ENCODE measurements at regions not wholly inside any gene's neighbourhood (a gene's known extent, or its start where the extent isn't known, plus 50 kb on each side); places are given as distances from the start of the nearest gene placed in this dataset.

DNA sequence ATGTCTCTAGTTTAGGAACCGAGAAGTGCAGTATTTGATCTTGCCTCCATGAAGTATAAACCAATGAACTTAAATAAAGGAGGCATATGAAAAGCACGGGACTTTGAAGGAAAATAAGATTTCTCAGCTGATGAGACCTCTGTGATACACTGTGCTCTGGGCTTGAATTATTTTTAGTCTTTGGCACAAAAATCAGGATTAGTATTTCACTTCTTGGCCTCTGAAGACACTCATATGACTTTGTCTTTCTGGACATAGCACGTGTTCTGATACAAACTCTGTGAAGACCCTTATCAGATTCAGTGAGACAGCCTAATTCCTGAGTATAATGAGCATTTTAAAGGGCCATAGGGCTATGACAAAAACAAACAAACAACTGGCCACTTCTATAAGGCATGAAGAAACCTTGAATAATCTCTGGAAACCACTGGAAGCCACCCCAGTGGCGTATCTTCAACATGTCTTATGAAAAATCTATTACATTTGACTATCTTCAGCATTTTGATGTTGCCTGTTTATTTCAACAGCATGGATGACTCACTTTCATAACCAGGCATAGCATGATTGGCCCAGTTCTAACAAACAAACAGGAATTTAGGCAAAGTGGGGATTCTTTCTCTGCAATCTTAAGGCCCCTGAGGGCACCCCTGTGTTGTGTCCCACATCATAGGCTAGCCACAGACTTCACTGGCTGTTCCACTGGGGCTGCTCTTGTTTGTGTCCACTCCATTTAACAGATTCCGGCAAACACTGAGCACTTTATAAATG, 90.3 kb upstream of the ZNF462 start:
- intact Hi-C loops (cut with DNase I), result no loop called here
- no peak overlapping the region for H3K4me3 ChIP-seq (ENCODE audit: low read length in 3 of 3)
- H3K9me3 ChIP-seq (ENCODE audit: control insufficient read depth in 2 of 3, insufficient read depth in 1 of 3, low read length in 3 of 3), result no peaks in the 10 kb centered on the region
- H3K4me1 ChIP-seq (ENCODE audit: control insufficient read depth in 2 of 3, insufficient read depth in 2 of 3, low read depth in 1 of 3, low read length in 3 of 3), result peaks cover 0 to 5% (median 2%) of the 10 kb centered on the region in 3 donors
- TF ChIP-seq CTCF (IDR thresholded peaks at IDR 0.05; ENCODE audit: borderline replicate concordance, extremely low read depth, insufficient read depth), result no peak
- H3K27me3 ChIP-seq (ENCODE audit: control insufficient read depth, insufficient read depth, low read length), result no peaks in the 10 kb centered on the region
- no peak for DNase-seq
- FAIRE-seq, result no peak
- no peaks in the 10 kb centered on the region for H3K36me3 ChIP-seq (ENCODE audit: control insufficient read depth in 2 of 3, insufficient read depth in 3 of 3, low read length in 3 of 3)
- H3K27ac ChIP-seq (ENCODE audit: low read depth in 2 of 2, low read length in 2 of 2), result no peak overlapping the region
- H3K9ac ChIP-seq (ENCODE audit: low read length in 3 of 3), result no peak overlapping the region

DNA sequence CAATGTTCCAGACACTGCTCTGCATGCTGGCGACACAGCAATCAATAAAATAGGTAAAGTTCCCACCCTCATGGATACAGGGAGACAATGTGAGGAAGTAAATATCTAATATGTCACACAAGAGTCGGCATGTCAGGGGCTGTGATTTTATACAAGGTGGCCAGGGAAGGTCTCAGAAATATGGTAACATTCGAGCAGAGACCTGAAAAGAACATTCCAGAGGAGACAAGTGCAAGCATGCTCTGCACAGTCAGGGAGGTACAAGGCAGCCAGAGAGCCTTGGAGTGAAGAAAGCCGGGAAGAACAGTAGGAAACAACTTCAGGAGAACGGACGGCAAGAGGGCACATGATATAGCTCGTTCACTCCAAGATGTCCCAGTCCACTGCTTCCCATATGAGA, 89.2 kb upstream of the ZNF462 start:
- H3K4me1 ChIP-seq (ENCODE audit: control insufficient read depth in 2 of 3, insufficient read depth in 2 of 3, low read depth in 1 of 3, low read length in 3 of 3), result peaks cover 0 to 5% (median 2%) of the 10 kb centered on the region in 3 donors
- no peaks in the 10 kb centered on the region for H3K9me3 ChIP-seq (ENCODE audit: control insufficient read depth in 2 of 3, insufficient read depth in 1 of 3, low read length in 3 of 3)
- TF ChIP-seq CTCF (IDR thresholded peaks at IDR 0.05; ENCODE audit: borderline replicate concordance, extremely low read depth, insufficient read depth), result no peak
- no peak overlapping the region for H3K4me3 ChIP-seq (ENCODE audit: low read length in 3 of 3)
- H3K27ac ChIP-seq (ENCODE audit: low read depth in 2 of 2, low read length in 2 of 2), result no peak overlapping the region
- no peak overlapping the region for H3K9ac ChIP-seq (ENCODE audit: low read length in 3 of 3)
- intact Hi-C loops (cut with DNase I), result no loop called here
- H3K27me3 ChIP-seq (ENCODE audit: control insufficient read depth, insufficient read depth, low read length), result no peaks in the 10 kb centered on the region
- DNase-seq, result no peak
- no peaks in the 10 kb centered on the region for H3K36me3 ChIP-seq (ENCODE audit: control insufficient read depth in 2 of 3, insufficient read depth in 3 of 3, low read length in 3 of 3)
- FAIRE-seq, result no peak

GRCh38 chr9:106775960-106776359, 87.0 kb upstream of the ZNF462 start:
- no peaks in the 10 kb centered on the region for H3K27me3 ChIP-seq (ENCODE audit: control insufficient read depth, insufficient read depth, low read length)
- FAIRE-seq, result no peak
- H3K9ac ChIP-seq (ENCODE audit: low read length in 3 of 3), result no peak overlapping the region
- no peak for DNase-seq
- H3K4me3 ChIP-seq (ENCODE audit: low read length in 3 of 3), result no peak overlapping the region
- H3K9me3 ChIP-seq (ENCODE audit: control insufficient read depth in 2 of 3, insufficient read depth in 1 of 3, low read length in 3 of 3), result no peaks in the 10 kb centered on the region
- intact Hi-C loops (cut with DNase I), result no loop called here
- no peaks in the 10 kb centered on the region for H3K36me3 ChIP-seq (ENCODE audit: control insufficient read depth in 2 of 3, insufficient read depth in 3 of 3, low read length in 3 of 3)
- no peak for TF ChIP-seq CTCF (IDR thresholded peaks at IDR 0.05; ENCODE audit: borderline replicate concordance, extremely low read depth, insufficient read depth)
- H3K4me1 ChIP-seq (ENCODE audit: control insufficient read depth in 2 of 3, insufficient read depth in 2 of 3, low read depth in 1 of 3, low read length in 3 of 3), result no peaks in the 10 kb centered on the region
- no peak overlapping the region for H3K27ac ChIP-seq (ENCODE audit: low read depth in 2 of 2, low read length in 2 of 2)

DNA sequence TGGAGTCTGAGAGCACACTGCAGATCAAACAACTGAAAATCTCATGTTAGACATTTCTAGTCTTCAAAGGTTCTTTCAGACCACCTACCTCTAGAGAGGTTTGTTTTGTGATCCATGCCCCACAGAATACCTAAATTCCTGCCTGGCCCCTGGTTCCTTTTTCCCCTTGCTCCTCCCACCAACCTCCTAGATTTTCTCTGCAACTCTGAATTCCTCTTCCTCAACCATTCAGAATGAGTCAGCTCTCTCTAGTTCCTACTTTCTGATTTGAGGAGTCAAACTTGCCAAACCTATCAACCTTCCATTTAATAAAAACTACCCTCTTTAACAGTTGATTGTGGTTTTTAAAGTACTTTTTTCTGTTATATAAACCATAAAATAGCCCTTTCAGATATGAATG, 83.2 kb upstream of the ZNF462 start:
- intact Hi-C loops (cut with DNase I), result no loop called here
- Histone ChIP-seq H3K4me3 (ENCODE audit: low read length in 3 of 3) (no peak overlapping the region), H3K4me1 (ENCODE audit: control insufficient read depth in 2 of 3, insufficient read depth in 2 of 3, low read depth in 1 of 3, low read length in 3 of 3) (no peaks in the 10 kb centered on the region), H3K36me3 (ENCODE audit: control insufficient read depth in 2 of 3, insufficient read depth in 3 of 3, low read length in 3 of 3) (no peaks in the 10 kb centered on the region), H3K9me3 (ENCODE audit: control insufficient read depth in 2 of 3, insufficient read depth in 1 of 3, low read length in 3 of 3) (no peaks in the 10 kb centered on the region), H3K27me3 (ENCODE audit: control insufficient read depth, insufficient read depth, low read length) (no peaks in the 10 kb centered on the region), H3K27ac (ENCODE audit: low read depth in 2 of 2, low read length in 2 of 2) (no peak overlapping the region), H3K9ac (ENCODE audit: low read length in 3 of 3) (no peak overlapping the region)
- FAIRE-seq, result no peak
- TF ChIP-seq CTCF (IDR thresholded peaks at IDR 0.05; ENCODE audit: borderline replicate concordance, extremely low read depth, insufficient read depth), result no peak
- no peak for DNase-seq

Data from kidney (tissue), 13 donors.